ENCODE measurements at regions not wholly inside any gene's neighbourhood (a gene's known extent, or its start where the extent isn't known, plus 50 kb on each side); places are given as distances from the start of the nearest gene placed in this dataset.

GRCh38 chr7:8380130-8380529 lies 53.3 kb upstream of the NXPH1 start:
- Histone ChIP-seq H3K9ac (ENCODE audit: low read depth, low read length) (no peak overlapping the region), H3K4me1 (ENCODE audit: insufficient read depth, low read length) (peaks cover 11% of the 10 kb centered on the region; the same call in 1 of the 2 replicates), H3K27me3 (ENCODE audit: insufficient read depth, low read length) (no peaks in the 10 kb centered on the region), H3K36me3 (ENCODE audit: insufficient read depth, low read depth, low read length) (no peaks in the 10 kb centered on the region), H3K4me3 (ENCODE audit: low read length) (no peak overlapping the region), H3K9me3 (ENCODE audit: insufficient read depth, low read depth, low read length) (no peaks in the 10 kb centered on the region), H3K27ac (ENCODE audit: low read length) (no peak overlapping the region)

- no peaks in the 10 kb centered on the region for H3K36me3 ChIP-seq (ENCODE audit: insufficient read depth, low read depth, low read length)
- no peak overlapping the region for H3K27ac ChIP-seq (ENCODE audit: low read length)
- no peaks in the 10 kb centered on the region for H3K9me3 ChIP-seq (ENCODE audit: insufficient read depth, low read depth, low read length)
- H3K4me1 ChIP-seq (ENCODE audit: insufficient read depth, low read length), result peaks cover 11% of the 10 kb centered on the region; the same call in 1 of the 2 replicates
- H3K27me3 ChIP-seq (ENCODE audit: insufficient read depth, low read length), result no peaks in the 10 kb centered on the region
- no peak overlapping the region for H3K9ac ChIP-seq (ENCODE audit: low read depth, low read length)
- no peak overlapping the region for H3K4me3 ChIP-seq (ENCODE audit: low read length)
Observed at GRCh38 chr7:8382004-8382730, 51.2 kb upstream of the NXPH1 start.

Data from iPS-20b (cell line).